ENCODE measurements at regions not wholly inside any gene's neighbourhood (a gene's known extent, or its start where the extent isn't known, plus 50 kb on each side); places are given as distances from the start of the nearest gene placed in this dataset.
"Not testable (repeated sequence)": the region's sequence is repeated elsewhere in the genome, so short reads cannot be mapped to it uniquely, and the experiment has no call there.

GRCh38 chr3:177804646-177805045 lies 607.4 kb upstream of the TBL1XR1 start:
- no peak for DNase-seq

- DNase-seq: no peak
These were observed 610.0 kb upstream of the TBL1XR1 start for GRCh38 chr3:177807150-177807875.

GRCh38 chr3:177808928-177809478 lies 611.7 kb upstream of the TBL1XR1 start:
- DNase-seq: not testable (repeated sequence)

- DNase-seq: peak; percentile 49
These were observed 612.9 kb upstream of the TBL1XR1 start for GRCh38 chr3:177810162-177810623.

- DNase-seq: no peak
These were observed 613.8 kb upstream of the TBL1XR1 start for GRCh38 chr3:177811112-177811511.

- no peak for DNase-seq
These were observed 614.6 kb upstream of the TBL1XR1 start for GRCh38 chr3:177811835-177812234.

- DNase-seq: no peak
These were observed 615.2 kb upstream of the TBL1XR1 start for GRCh38 chr3:177812492-177812891.

- DNase-seq: no peak
These were observed 616.0 kb upstream of the TBL1XR1 start for GRCh38 chr3:177813322-177813721.

- DNase-seq: peak; percentile 89
These were observed 619.5 kb upstream of the TBL1XR1 start for GRCh38 chr3:177816667-177817208.

GRCh38 chr3:177817751-177818150 lies 620.5 kb upstream of the TBL1XR1 start:
- DNase-seq: no peak

- no peak for DNase-seq
These were observed 621.5 kb upstream of the TBL1XR1 start for GRCh38 chr3:177818712-177819240.

GRCh38 chr3:177820683-177821316 lies 623.5 kb upstream of the TBL1XR1 start:
- peak; percentile 91 for DNase-seq

- DNase-seq: peak; percentile 55
These were observed 625.4 kb upstream of the TBL1XR1 start for GRCh38 chr3:177822681-177823096.

- no peak for DNase-seq
These were observed 626.5 kb upstream of the TBL1XR1 start for GRCh38 chr3:177823701-177824189.

- peak; percentile 59 for DNase-seq
These were observed 627.0 kb upstream of the TBL1XR1 start for GRCh38 chr3:177824190-177824786.

- DNase-seq: no peak
These were observed 627.6 kb upstream of the TBL1XR1 start for GRCh38 chr3:177824841-177825240.

- no peak for DNase-seq
These were observed 629.0 kb upstream of the TBL1XR1 start for GRCh38 chr3:177826253-177826652.

- peak; percentile 86 for DNase-seq
These were observed 630.4 kb upstream of the TBL1XR1 start for GRCh38 chr3:177827511-177828207.

GRCh38 chr3:177828208-177828565 lies 630.9 kb upstream of the TBL1XR1 start:
- DNase-seq: no peak

- peak; percentile 97 for DNase-seq
These were observed 633.1 kb upstream of the TBL1XR1 start for GRCh38 chr3:177830411-177830849.

GRCh38 chr3:177831361-177831760 lies 634.1 kb upstream of the TBL1XR1 start:
- DNase-seq: no peak

- no peak for DNase-seq
These were observed 635.6 kb upstream of the TBL1XR1 start for GRCh38 chr3:177832880-177833279.
